ENCODE measurements at regions not wholly inside any gene's neighbourhood (a gene's known extent, or its start where the extent isn't known, plus 50 kb on each side); places are given as distances from the start of the nearest gene placed in this dataset.

DNA sequence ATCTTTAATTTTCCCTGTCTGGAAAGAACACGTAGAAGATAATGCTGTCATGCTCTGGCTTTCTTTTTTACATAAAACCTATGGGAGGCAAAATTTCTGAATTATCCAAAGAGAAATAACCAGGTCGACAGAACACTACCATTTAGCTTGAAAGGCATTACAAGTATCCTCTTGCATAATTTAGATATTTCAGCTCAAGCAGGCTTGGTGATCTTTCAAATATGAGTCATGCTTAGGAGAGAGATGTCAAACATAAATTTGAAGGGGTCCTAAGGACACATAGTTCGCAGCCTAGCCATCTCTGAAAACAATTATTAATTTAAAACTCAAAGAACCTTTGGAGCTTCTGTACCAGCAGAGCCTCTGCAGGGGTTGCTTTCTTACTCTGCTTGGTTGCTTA, 100.9 kb downstream of the FAS start:
- H3K79me2 ChIP-seq (ENCODE audit: insufficient read depth), result no peaks in the 10 kb centered on the region
- in situ Hi-C loops (cut with MboI), result no loop called here
- H3K4me3 ChIP-seq, result no peak overlapping the region
- H3K4me1 ChIP-seq (ENCODE audit: insufficient read depth), result peaks cover 46% of the 10 kb centered on the region
- H3K9ac ChIP-seq, result no peak overlapping the region
- WGBS, 2 experiments (ENCODE audit: low coverage in 1 of 2, low lambda C conversion rate in 2 of 2, missing lambda C conversion rate in 2 of 2), result 23 to 26% methylated on average over 3 of the region's 3 CpGs
- no peaks in the 10 kb centered on the region for H3K27me3 ChIP-seq (replicated peaks; ENCODE audit: insufficient read depth)
- peak overlapping the region; percentile 23; the same call in 1 of the 2 replicates for H3K27ac ChIP-seq
- peak overlapping the region; percentile 44 for H3K4me2 ChIP-seq (ENCODE audit: unreplicated experiment)
- no peak for TF ChIP-seq EZH2 (IDR thresholded peaks at IDR 0.05; ENCODE audit: insufficient read depth, poor library complexity, severe bottlenecking)
- no peak for TF ChIP-seq EZH2phosphoT487 (IDR thresholded peaks at IDR 0.05; ENCODE audit: insufficient read depth, low read depth)
- no peaks in the 10 kb centered on the region for H3K9me2 ChIP-seq (ENCODE audit: insufficient read depth)
- peaks cover 22% of the 10 kb centered on the region for H3F3A ChIP-seq (ENCODE audit: insufficient read depth)
- H4K20me1 ChIP-seq (ENCODE audit: insufficient read depth), result no peaks in the 10 kb centered on the region
- no peaks in the 10 kb centered on the region for H3K36me3 ChIP-seq (ENCODE audit: low read depth)
- DNase-seq, result peak; percentile 50
- H2AFZ ChIP-seq, result no peak overlapping the region
- no peaks in the 10 kb centered on the region for H3K9me3 ChIP-seq (ENCODE audit: low read depth)

DNA sequence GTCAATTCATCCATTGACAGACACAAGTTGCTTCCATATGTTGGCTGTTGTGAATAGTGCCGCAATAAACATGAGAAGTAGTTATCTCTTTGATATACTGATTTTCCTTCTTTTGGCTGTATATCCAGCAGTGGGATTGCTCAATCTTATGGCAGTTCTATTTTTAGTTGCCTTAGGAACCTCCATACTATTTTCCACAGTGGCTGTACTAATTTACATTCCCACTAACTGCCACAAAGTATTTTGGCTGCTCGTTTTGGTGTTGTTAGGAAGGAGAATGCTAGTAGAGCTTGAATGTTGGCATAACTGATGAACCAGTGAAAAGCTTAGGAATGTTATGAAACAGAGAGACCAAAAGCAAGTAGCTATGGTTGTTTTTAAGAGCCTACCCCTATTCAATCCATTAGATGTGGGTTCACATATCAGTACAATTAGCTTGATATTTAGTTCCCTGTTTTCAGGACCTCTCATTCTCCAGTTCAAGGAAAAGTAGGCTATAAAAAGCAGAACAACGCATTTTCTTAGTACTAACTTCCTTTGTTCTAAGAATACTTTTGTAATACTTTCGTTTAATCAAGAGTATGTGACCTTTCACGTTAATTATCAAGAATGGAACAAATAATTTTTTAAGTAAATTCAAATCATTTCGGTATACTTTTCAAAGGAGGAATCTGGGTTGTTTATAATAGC, 100.3 kb downstream of the FAS start:
- 60 to 66% methylated on average over 6 of the region's 6 CpGs for WGBS, 2 experiments (ENCODE audit: low coverage in 1 of 2, low lambda C conversion rate in 2 of 2, missing lambda C conversion rate in 2 of 2)

DNA sequence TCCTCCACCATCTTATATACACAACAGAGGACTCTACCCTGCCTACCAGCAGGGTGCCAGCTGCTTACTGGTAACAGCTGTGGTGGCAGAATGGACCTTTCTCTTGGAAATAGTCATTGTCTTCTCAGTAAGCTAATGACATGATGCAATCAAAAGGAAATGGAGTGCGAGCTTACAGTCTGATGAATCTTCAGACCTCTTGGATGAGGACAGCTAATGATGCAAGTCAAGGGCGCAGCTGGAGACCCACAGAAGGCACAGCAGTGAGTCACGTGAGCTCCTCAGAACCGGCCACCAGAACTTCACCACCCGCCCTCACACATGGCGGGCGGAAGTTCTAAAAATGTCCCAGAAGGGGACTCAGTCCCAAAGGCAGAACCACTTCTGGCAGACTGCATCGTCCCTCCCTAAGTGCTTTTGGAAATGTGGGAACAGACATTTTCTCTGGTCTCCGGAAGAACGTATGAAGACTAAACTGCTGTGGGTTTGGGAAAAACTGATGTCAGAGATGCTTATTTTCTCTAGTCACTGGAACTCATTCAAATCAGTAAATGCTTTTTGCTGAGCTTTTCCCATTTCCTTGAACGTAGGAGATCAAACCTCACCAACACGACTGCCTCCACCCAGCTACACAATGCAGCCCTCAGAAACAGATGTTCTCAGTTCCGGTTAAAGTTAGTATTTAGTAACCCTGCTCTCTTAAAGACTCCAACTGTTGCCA, 96.4 kb downstream of the FAS start:
- Histone ChIP-seq H3K27me3 (replicated peaks; ENCODE audit: insufficient read depth) (no peaks in the 10 kb centered on the region), H3K9ac (peak overlapping the region; percentile 82), H3K4me3 (peak overlapping the region; percentile 53), H3K9me2 (ENCODE audit: insufficient read depth) (no peaks in the 10 kb centered on the region), H3K36me3 (ENCODE audit: low read depth) (no peaks in the 10 kb centered on the region), H3K4me2 (ENCODE audit: unreplicated experiment) (peak overlapping the region; percentile 72), H3K4me1 (ENCODE audit: insufficient read depth) (peaks cover 68% of the 10 kb centered on the region), H3F3A (ENCODE audit: insufficient read depth) (peaks cover 43% of the 10 kb centered on the region), H3K79me2 (ENCODE audit: insufficient read depth) (no peaks in the 10 kb centered on the region), H3K9me3 (ENCODE audit: low read depth) (no peaks in the 10 kb centered on the region), H3K27ac (peak overlapping the region; percentile 98), H4K20me1 (ENCODE audit: insufficient read depth) (no peaks in the 10 kb centered on the region), H2AFZ (peak overlapping the region; percentile 85)
- WGBS, 2 experiments (ENCODE audit: low coverage in 1 of 2, low lambda C conversion rate in 2 of 2, missing lambda C conversion rate in 2 of 2), result 1 to 2% methylated on average over 13 of the region's 13 CpGs
- DNase-seq, result peak; percentile 99
- TF ChIP-seq EZH2 (IDR thresholded peaks at IDR 0.05; ENCODE audit: insufficient read depth, poor library complexity, severe bottlenecking) (no peak), EZH2phosphoT487 (IDR thresholded peaks at IDR 0.05; ENCODE audit: insufficient read depth, low read depth) (no peak)
- in situ Hi-C loops (cut with MboI), result no loop called here

More for the DNA sequence above, 100.3 kb downstream of the FAS start:
- Histone ChIP-seq H3K36me3 (ENCODE audit: low read depth) (no peaks in the 10 kb centered on the region), H3K79me2 (ENCODE audit: insufficient read depth) (no peaks in the 10 kb centered on the region), H3K4me3 (no peak overlapping the region), H3F3A (ENCODE audit: insufficient read depth) (peaks cover 28% of the 10 kb centered on the region), H3K27ac (peak overlapping the region; percentile 23), H3K4me2 (ENCODE audit: unreplicated experiment) (peak overlapping the region; percentile 44), H2AFZ (peak overlapping the region; percentile 15; the same call in 1 of the 2 replicates), H3K27me3 (replicated peaks; ENCODE audit: insufficient read depth) (no peaks in the 10 kb centered on the region), H3K9me3 (ENCODE audit: low read depth) (no peaks in the 10 kb centered on the region), H3K4me1 (ENCODE audit: insufficient read depth) (peaks cover 52% of the 10 kb centered on the region), H4K20me1 (ENCODE audit: insufficient read depth) (no peaks in the 10 kb centered on the region), H3K9me2 (ENCODE audit: insufficient read depth) (no peaks in the 10 kb centered on the region), H3K9ac (no peak overlapping the region)
- in situ Hi-C loops (cut with MboI), result no loop called here
- TF ChIP-seq EZH2phosphoT487 (IDR thresholded peaks at IDR 0.05; ENCODE audit: insufficient read depth, low read depth) (no peak), EZH2 (IDR thresholded peaks at IDR 0.05; ENCODE audit: insufficient read depth, poor library complexity, severe bottlenecking) (no peak)
- DNase-seq, result peak; percentile 37

DNA sequence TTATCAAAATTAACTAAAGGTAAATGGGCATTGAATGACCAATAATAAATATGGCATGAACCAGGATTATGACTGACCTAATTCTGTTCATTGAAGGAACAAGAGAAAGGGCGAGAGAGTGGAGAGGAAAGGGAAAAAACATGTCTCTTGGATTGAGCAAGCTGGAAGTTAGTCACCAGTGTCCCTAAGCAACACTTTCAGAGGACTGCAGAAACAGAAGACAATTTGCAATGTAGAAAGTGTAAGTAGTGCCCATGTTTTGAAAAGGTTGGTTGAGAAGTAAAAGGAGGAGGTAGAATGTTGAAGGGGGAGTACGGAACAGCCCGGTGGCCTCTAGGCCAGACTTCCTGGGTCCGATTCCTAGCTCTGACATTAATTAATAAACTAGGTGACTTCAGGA, 94.6 kb downstream of the FAS start:
- no peaks in the 10 kb centered on the region for H3K36me3 ChIP-seq (ENCODE audit: low read depth)
- H4K20me1 ChIP-seq (ENCODE audit: insufficient read depth), result no peaks in the 10 kb centered on the region
- H3K4me1 ChIP-seq (ENCODE audit: insufficient read depth), result peaks cover 63% of the 10 kb centered on the region
- no peaks in the 10 kb centered on the region for H3K27me3 ChIP-seq (replicated peaks; ENCODE audit: insufficient read depth)
- H3K27ac ChIP-seq, result peak overlapping the region; percentile 98
- no peak overlapping the region for H3K4me3 ChIP-seq
- H2AFZ ChIP-seq, result no peak overlapping the region
- 86% methylated on average over 4 of the region's 4 CpGs for WGBS, 2 experiments (ENCODE audit: low coverage in 1 of 2, low lambda C conversion rate in 2 of 2, missing lambda C conversion rate in 2 of 2)
- TF ChIP-seq EZH2 (IDR thresholded peaks at IDR 0.05; ENCODE audit: insufficient read depth, poor library complexity, severe bottlenecking) (no peak), EZH2phosphoT487 (IDR thresholded peaks at IDR 0.05; ENCODE audit: insufficient read depth, low read depth) (no peak)
- H3K79me2 ChIP-seq (ENCODE audit: insufficient read depth), result no peaks in the 10 kb centered on the region
- DNase-seq, result peak; percentile 60
- H3K9me2 ChIP-seq (ENCODE audit: insufficient read depth), result no peaks in the 10 kb centered on the region
- H3K9ac ChIP-seq, result no peak overlapping the region
- peak overlapping the region; percentile 22 for H3K4me2 ChIP-seq (ENCODE audit: unreplicated experiment)
- in situ Hi-C loops (cut with MboI), result no loop called here
- H3F3A ChIP-seq (ENCODE audit: insufficient read depth), result peaks cover 41% of the 10 kb centered on the region
- no peaks in the 10 kb centered on the region for H3K9me3 ChIP-seq (ENCODE audit: low read depth)

All from GM23248 (cell line).